ENCODE measurements at regions not wholly inside any gene's neighbourhood (a gene's known extent, or its start where the extent isn't known, plus 50 kb on each side); places are given as distances from the start of the nearest gene placed in this dataset.

DNA sequence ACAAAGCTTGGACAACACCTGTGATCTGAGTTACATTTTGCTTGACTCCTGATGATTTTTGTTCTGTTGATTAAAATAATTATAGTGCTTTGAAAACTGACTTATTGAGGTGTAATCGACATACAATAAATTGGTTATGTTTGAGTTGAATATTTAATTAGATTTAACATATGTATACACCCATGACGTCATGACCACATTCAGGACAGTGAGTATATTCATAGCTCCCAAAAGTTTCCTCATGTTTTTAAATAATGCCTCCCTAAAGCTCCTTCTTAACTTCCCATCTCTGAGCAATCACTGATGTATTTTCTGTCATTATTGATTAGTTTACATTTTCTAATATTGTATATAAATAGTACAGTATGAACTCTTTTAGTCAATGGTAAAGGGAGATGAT lies 801.2 kb downstream of the PDCD6IP start:
- H3K4me3 ChIP-seq (replicated peaks in 1 of 3; ENCODE audit: insufficient read depth in 1 of 3, low read depth in 1 of 3, low read length in 3 of 3), result no peak overlapping the region
- no peaks in the 10 kb centered on the region for H3K79me2 ChIP-seq (ENCODE audit: control insufficient read depth, insufficient read depth, low read length)
- H4K20me1 ChIP-seq (replicated peaks; ENCODE audit: control insufficient read depth, extremely low read depth, insufficient read depth, low read length), result no peaks in the 10 kb centered on the region
- intact Hi-C loops (cut with micrococcal nuclease), result no loop called here
- no peaks in the 10 kb centered on the region for H3K9me3 ChIP-seq (replicated peaks; ENCODE audit: control insufficient read depth, insufficient read depth, low read length)
- H3K36me3 ChIP-seq (ENCODE audit: control insufficient read depth in 2 of 2, extremely low read depth in 1 of 2, insufficient read depth in 2 of 2, low read length in 2 of 2), result no peaks in the 10 kb centered on the region
- no TSS peak for BruUV-seq (replicated peaks)
- FAIRE-seq (no peak), DNase-seq (ENCODE audit: low read depth, low spot score) (no peak)
- H3K4me1 ChIP-seq (ENCODE audit: control insufficient read depth, extremely low read depth, insufficient read depth, low read length), result no peaks in the 10 kb centered on the region
- TF ChIP-seq GATA2 (IDR thresholded peaks at IDR 0.05; ENCODE audit: insufficient read depth, insufficient read length, low read depth, low read length) (no peak), FOS (IDR thresholded peaks at IDR 0.05; ENCODE audit: borderline replicate concordance, insufficient read depth, low read length) (no peak), MYC (IDR thresholded peaks at IDR 0.05; ENCODE audit: low read depth, low read length) (no peak), EZH2 (IDR thresholded peaks at IDR 0.05; ENCODE audit: borderline replicate concordance, low read depth, low read length, severe bottlenecking) (no peak), POLR2AphosphoS5 (IDR thresholded peaks at IDR 0.05; ENCODE audit: insufficient read depth, low read depth, low read length) (no peak), JUN (IDR thresholded peaks at IDR 0.05; ENCODE audit: borderline replicate concordance, insufficient read depth, insufficient read length, low read depth) (no peak), POLR2A (IDR thresholded peaks at IDR 0.05; ENCODE audit: low read depth, low read length) (no peak)
- TF ChIP-seq, protein P1, sequence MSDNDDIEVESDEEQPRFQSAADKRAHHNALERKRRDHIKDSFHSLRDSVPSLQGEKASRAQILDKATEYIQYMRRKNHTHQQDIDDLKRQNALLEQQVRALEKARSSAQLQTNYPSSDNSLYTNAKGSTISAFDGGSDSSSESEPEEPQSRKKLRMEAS (IDR thresholded peaks at IDR 0.05; ENCODE audit: insufficient read depth, insufficient read length), result no peak
- TF ChIP-seq, protein P2, sequence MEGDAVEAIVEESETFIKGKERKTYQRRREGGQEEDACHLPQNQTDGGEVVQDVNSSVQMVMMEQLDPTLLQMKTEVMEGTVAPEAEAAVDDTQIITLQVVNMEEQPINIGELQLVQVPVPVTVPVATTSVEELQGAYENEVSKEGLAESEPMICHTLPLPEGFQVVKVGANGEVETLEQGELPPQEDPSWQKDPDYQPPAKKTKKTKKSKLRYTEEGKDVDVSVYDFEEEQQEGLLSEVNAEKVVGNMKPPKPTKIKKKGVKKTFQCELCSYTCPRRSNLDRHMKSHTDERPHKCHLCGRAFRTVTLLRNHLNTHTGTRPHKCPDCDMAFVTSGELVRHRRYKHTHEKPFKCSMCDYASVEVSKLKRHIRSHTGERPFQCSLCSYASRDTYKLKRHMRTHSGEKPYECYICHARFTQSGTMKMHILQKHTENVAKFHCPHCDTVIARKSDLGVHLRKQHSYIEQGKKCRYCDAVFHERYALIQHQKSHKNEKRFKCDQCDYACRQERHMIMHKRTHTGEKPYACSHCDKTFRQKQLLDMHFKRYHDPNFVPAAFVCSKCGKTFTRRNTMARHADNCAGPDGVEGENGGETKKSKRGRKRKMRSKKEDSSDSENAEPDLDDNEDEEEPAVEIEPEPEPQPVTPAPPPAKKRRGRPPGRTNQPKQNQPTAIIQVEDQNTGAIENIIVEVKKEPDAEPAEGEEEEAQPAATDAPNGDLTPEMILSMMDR (IDR thresholded peaks at IDR 0.05; ENCODE audit: extremely low read depth in 1 of 2, insufficient read depth in 1 of 2, low read depth in 1 of 2, low read length in 2 of 2), result no peak
- H3K27me3 ChIP-seq (ENCODE audit: control insufficient read depth in 2 of 2, insufficient read depth in 2 of 2, low read length in 2 of 2), result no peaks in the 10 kb centered on the region
- no peak overlapping the region for H3K4me2 ChIP-seq (ENCODE audit: insufficient read depth, low read length)
- H3K9me1 ChIP-seq (replicated peaks; ENCODE audit: control insufficient read depth, extremely low read depth, insufficient read depth, low read length), result no peaks in the 10 kb centered on the region
- ChIA-PET POLR2A (no interaction called here), CTCF (no interaction called here)
- H2AFZ ChIP-seq (ENCODE audit: low read depth, low read length), result no peak overlapping the region
- H3K27ac ChIP-seq (ENCODE audit: insufficient read depth, low read depth, low read length), result no peak overlapping the region
- dilution Hi-C loops (cut with MboI; ENCODE audit: extremely low pct_ligation_motif_present, low sequenced_read_pairs), result no loop called here
- no peak overlapping the region for H3K9ac ChIP-seq (replicated peaks; ENCODE audit: extremely low read depth, insufficient read depth, low read length)

All from endothelial cell of umbilical vein (primary cell).